ENCODE measurements at regions not wholly inside any gene's neighbourhood (a gene's known extent, or its start where the extent isn't known, plus 50 kb on each side); places are given as distances from the start of the nearest gene placed in this dataset.

DNA sequence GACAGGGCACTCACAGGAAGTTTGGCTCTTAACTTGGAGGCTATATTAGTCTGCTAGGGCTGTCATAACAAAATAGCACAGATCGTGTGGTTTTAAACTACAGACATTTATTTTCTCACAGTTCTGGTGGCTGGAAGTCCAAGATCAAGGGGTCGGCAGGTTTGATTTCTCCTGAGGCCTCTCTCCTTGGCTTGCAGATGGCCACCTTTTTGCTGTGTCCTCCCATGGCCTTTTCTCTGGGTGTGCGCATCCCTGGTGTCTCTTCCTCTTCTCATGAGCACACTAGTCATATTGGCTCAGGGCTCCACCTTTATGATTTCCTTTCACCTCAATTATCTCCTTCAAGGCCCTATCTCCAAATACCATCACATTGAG is 69.3 kb downstream of the FOXB1 start:
- Histone ChIP-seq H3K4me1 (ENCODE audit: control insufficient read depth in 1 of 2, insufficient read depth in 2 of 2, low read length in 2 of 2) (peaks cover 0 to 5% of the 10 kb centered on the region in 2 experiments; a peak in 1 of 4 replicates), H3K4me2 (ENCODE audit: low read length) (no peak overlapping the region), H2AFZ (ENCODE audit: low read depth, low read length, poor library complexity, severe bottlenecking) (no peak overlapping the region), H4K20me1 (ENCODE audit: insufficient read depth) (no peaks in the 10 kb centered on the region), H3K9me3 (ENCODE audit: control insufficient read depth in 1 of 2, insufficient read depth in 1 of 2, low read depth in 1 of 2, low read length in 2 of 2) (no peaks in the 10 kb centered on the region), H3K4me3 (replicated peaks in 1 of 2; ENCODE audit: low read depth in 1 of 2, low read length in 2 of 2) (no peak overlapping the region), H3K9me2 (ENCODE audit: insufficient read depth) (no peaks in the 10 kb centered on the region), H3K27me3 (ENCODE audit: insufficient read depth, low read length) (peaks cover 29% of the 10 kb centered on the region), H3K9ac (ENCODE audit: low read length) (no peak overlapping the region), H3K79me2 (ENCODE audit: insufficient read depth, low read length) (no peaks in the 10 kb centered on the region), H3K27ac (ENCODE audit: low read depth, low read length) (no peak overlapping the region), H3K36me3 (ENCODE audit: control insufficient read depth in 1 of 2, insufficient read depth in 2 of 2, low read length in 2 of 2) (no peaks in the 10 kb centered on the region)
- ChIA-PET RAD21 (ENCODE audit: low non-redundant PET in 1 of 2, low total read pairs in 2 of 2, uncharacterized antibody in 2 of 2, unreplicated experiment in 2 of 2) (no interaction called here), POLR2A (no interaction called here), CTCF (no interaction called here)
- DNase-seq (ENCODE audit: low read depth, low spot score): no peak
- no TSS peak for BruUV-seq (replicated peaks)
- TF ChIP-seq EZH2phosphoT487 (IDR thresholded peaks at IDR 0.05; ENCODE audit: borderline replicate concordance): no peak
- intact Hi-C loops (cut with micrococcal nuclease): no loop called here
- ATAC-seq: no peak

GRCh38 chr15:60074181-60074885 is 70.2 kb downstream of the FOXB1 start:
- DNase-seq (ENCODE audit: low read depth, low spot score) (no peak), ATAC-seq (no peak)
- Histone ChIP-seq H3K36me3 (ENCODE audit: control insufficient read depth in 1 of 2, insufficient read depth in 2 of 2, low read length in 2 of 2) (no peaks in the 10 kb centered on the region), H3K27me3 (ENCODE audit: insufficient read depth, low read length) (peaks cover 27% of the 10 kb centered on the region), H3K27ac (ENCODE audit: low read depth, low read length) (no peak overlapping the region), H3K4me1 (ENCODE audit: control insufficient read depth in 1 of 2, insufficient read depth in 2 of 2, low read length in 2 of 2) (peaks cover 0 to 5% of the 10 kb centered on the region in 2 experiments; a peak in 1 of 4 replicates), H3K9me3 (ENCODE audit: control insufficient read depth in 1 of 2, insufficient read depth in 1 of 2, low read depth in 1 of 2, low read length in 2 of 2) (no peaks in the 10 kb centered on the region), H3K9me2 (ENCODE audit: insufficient read depth) (no peaks in the 10 kb centered on the region), H4K20me1 (ENCODE audit: insufficient read depth) (no peaks in the 10 kb centered on the region), H3K4me3 (replicated peaks in 1 of 2; ENCODE audit: low read depth in 1 of 2, low read length in 2 of 2) (no peak overlapping the region), H2AFZ (ENCODE audit: low read depth, low read length, poor library complexity, severe bottlenecking) (no peak overlapping the region), H3K9ac (ENCODE audit: low read length) (no peak overlapping the region), H3K4me2 (ENCODE audit: low read length) (no peak overlapping the region), H3K79me2 (ENCODE audit: insufficient read depth, low read length) (no peaks in the 10 kb centered on the region)
- TF ChIP-seq EZH2 (IDR thresholded peaks at IDR 0.05) (no peak), CBX3 (IDR thresholded peaks at IDR 0.05; ENCODE audit: low read depth) (no peak), EGR1 (IDR thresholded peaks at IDR 0.05; ENCODE audit: low read depth) (no peak), EZH2phosphoT487 (IDR thresholded peaks at IDR 0.05; ENCODE audit: borderline replicate concordance) (no peak), POLR2A (IDR thresholded peaks at IDR 0.05; ENCODE audit: borderline replicate concordance, extremely low read depth, insufficient read depth, insufficient read length) (no peak), RAD21 (IDR thresholded peaks at IDR 0.05; ENCODE audit: low read depth) (no peak), YY1 (IDR thresholded peaks at IDR 0.05; ENCODE audit: extremely low read depth, insufficient replicate concordance, low read depth, low read length) (no peak), SIN3A (IDR thresholded peaks at IDR 0.05; ENCODE audit: low read depth) (no peak), SP1 (IDR thresholded peaks at IDR 0.05; ENCODE audit: low read depth) (no peak), SRF (IDR thresholded peaks at IDR 0.05; ENCODE audit: low read depth) (no peak)
- ChIA-PET RAD21 (ENCODE audit: low non-redundant PET in 1 of 2, low total read pairs in 2 of 2, uncharacterized antibody in 2 of 2, unreplicated experiment in 2 of 2) (no interaction called here), POLR2A (no interaction called here), CTCF (no interaction called here)
- no TSS peak for BruUV-seq (replicated peaks)
- intact Hi-C loops (cut with micrococcal nuclease): no loop called here

Data from HCT116 (cell line).